Thymus (tissue), 11 donors: ENCODE measurements at regions not wholly inside any gene's neighbourhood (a gene's known extent, or its start where the extent isn't known, plus 50 kb on each side); places are given as distances from the start of the nearest gene placed in this dataset.
A peak's percentile ranks its signal among the peaks of the same experiment; 100 is the strongest.

Source experiments
- DNase-seq, 9 donors: peaks; one replicate each; pipeline ENCODE4 v3.0.0-alpha.2; 2013; ENCODE audit warnings: low spot score in 9 of 9, low read depth in 6 of 9, missing footprints in 1 of 9
- H3K27ac ChIP-seq, 2 donors: one replicate each; pipeline ENCODE4 v1.5.1; 2013; ENCODE audit warnings: control low read depth in 1 of 2, low read depth in 1 of 2, low read length in 1 of 2, mild to moderate bottlenecking in 1 of 2, moderate library complexity in 1 of 2
- H3K27me3 ChIP-seq, 2 donors: one replicate each; pipeline ENCODE4 v1.5.1; 2013; ENCODE audit warnings: low read length in 1 of 2; ENCODE audit not compliant: control insufficient read depth in 2 of 2, insufficient read depth in 1 of 2
- H3K36me3 ChIP-seq, 2 donors: one replicate each; pipeline ENCODE4 v1.5.1; 2013; ENCODE audit warnings: low read length in 1 of 2, mild to moderate bottlenecking in 1 of 2, moderate library complexity in 1 of 2; ENCODE audit not compliant: control insufficient read depth in 2 of 2, insufficient read depth in 2 of 2
- H3K4me1 ChIP-seq, 2 donors: one replicate each; pipeline ENCODE4 v1.5.1; 2013; ENCODE audit warnings: low read length in 2 of 2; ENCODE audit not compliant: control insufficient read depth in 2 of 2, insufficient read depth in 2 of 2
- H3K4me3 ChIP-seq, 2 donors: one replicate each; pipeline ENCODE4 v1.5.1; 2013; ENCODE audit warnings: low read length in 2 of 2, control low read depth in 1 of 2, mild to moderate bottlenecking in 1 of 2
- H3K9me3 ChIP-seq, 2 donors: one replicate each; pipeline ENCODE4 v1.5.1; 2013; ENCODE audit warnings: low read length in 1 of 2, mild to moderate bottlenecking in 1 of 2; ENCODE audit not compliant: control insufficient read depth in 2 of 2, insufficient read depth in 1 of 2
- WGBS: extraction: QIAGEN DNeasy Blood & Tissue Kit; methylation state at CpG from one replicate; pipeline ENCODE4 v1.1.7; 2013; 5-methylcytosine and 5-hydroxymethylcytosine counted together
- donor health status: healthy.

GRCh38 chr10:25112016-25112415 is 62.8 kb upstream of the GPR158 start:
- Histone ChIP-seq H3K4me1 (no peaks in the 10 kb centered on the region), H3K27me3 (no peaks in the 10 kb centered on the region), H3K36me3 (no peaks in the 10 kb centered on the region), H3K9me3 (peaks cover 0 to 1% of the 10 kb centered on the region in 2 donors), H3K4me3 (no peak overlapping the region), H3K27ac (no peak overlapping the region)
- DNase-seq: no peak
- WGBS: 77% methylated on average over 3 of the region's 3 CpGs

DNA sequence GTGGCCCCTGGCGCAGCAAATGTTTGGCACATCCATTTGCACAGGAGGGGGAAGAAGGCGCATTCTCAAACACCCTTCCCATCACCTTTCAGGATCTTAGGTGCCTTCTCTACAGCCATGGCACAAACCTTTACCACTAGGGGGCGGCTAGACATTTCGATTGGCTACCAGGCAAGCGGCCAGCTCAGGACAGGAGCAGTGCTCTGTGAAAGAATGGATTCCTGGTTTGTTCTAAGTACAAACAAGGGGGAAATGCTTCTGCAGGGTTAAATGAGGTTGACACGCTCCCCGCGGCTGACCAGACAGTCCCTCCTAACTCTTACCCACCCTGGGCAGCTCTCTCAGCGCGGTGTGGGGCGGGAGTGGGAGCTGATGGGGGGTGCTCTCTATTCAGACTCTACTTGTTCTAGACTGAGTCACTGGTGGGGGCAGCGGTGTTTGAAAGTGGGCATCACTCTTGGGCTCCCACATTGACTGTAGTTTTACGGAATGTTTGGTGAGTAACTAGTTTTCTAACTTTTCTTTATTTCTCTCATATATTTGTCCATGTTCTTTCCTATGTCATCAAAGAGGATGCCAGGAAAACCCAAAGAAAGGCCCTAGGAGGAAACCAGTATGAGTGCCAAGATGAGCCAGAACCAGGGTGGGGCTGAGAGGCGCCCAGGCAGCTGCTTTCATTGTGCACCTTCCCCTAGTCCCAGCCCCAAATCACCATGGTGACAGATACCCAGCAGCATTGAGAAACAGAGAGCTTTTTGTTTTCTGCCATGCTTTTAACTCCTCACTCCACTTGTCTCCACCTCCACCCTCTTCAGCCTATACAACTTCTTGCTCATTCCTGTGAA is 61.4 kb upstream of the GPR158 start:
- H3K36me3 ChIP-seq: no peaks in the 10 kb centered on the region
- 29% methylated on average over 14 of the region's 14 CpGs for WGBS

GRCh38 chr10:25114036-25114411 is 60.8 kb upstream of the GPR158 start:
- Histone ChIP-seq H3K9me3 (no peaks in the 10 kb centered on the region), H3K4me1 (no peaks in the 10 kb centered on the region), H3K27me3 (no peaks in the 10 kb centered on the region), H3K27ac (no peak overlapping the region), H3K4me3 (no peak overlapping the region), H3K36me3 (no peaks in the 10 kb centered on the region)
- no peak for DNase-seq
- 89% methylated on average over 2 of the region's 2 CpGs for WGBS

More for the DNA sequence above, 61.4 kb upstream of the GPR158 start:
- H3K27ac ChIP-seq: no peak overlapping the region
- H3K27me3 ChIP-seq: no peaks in the 10 kb centered on the region
- H3K4me3 ChIP-seq: no peak overlapping the region
- H3K9me3 ChIP-seq: no peaks in the 10 kb centered on the region
- H3K4me1 ChIP-seq: no peaks in the 10 kb centered on the region
- DNase-seq: peak in 8 of 9 donors; percentile 1 to 33 (median 11)

- Histone ChIP-seq H3K4me3 (no peak overlapping the region), H3K9me3 (no peaks in the 10 kb centered on the region), H3K4me1 (no peaks in the 10 kb centered on the region), H3K27ac (no peak overlapping the region), H3K36me3 (no peaks in the 10 kb centered on the region), H3K27me3 (no peaks in the 10 kb centered on the region)
- DNase-seq: no peak
- WGBS: 97% methylated on average over 6 of the region's 6 CpGs
Measured at GRCh38 chr10:25117757-25118156, 57.0 kb upstream of the GPR158 start.

DNA sequence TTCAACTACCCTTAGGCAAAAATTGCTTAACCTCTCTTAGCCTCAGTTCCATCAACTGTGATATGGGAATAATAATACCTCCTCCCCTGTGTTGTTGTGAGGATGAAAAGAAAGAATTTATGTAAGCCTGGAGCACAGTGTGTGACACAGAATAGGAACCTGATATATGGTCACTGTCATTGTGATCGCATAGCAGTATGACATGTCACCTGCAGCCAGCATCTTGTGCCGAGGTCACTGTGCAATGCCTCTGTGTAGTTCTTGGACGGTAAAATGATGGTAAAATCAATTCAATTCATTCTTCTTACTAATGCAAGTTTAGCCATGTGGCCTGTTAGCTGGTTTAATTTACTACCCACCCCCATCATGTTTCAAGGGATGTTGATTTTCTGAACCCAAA is 54.6 kb upstream of the GPR158 start:
- no peaks in the 10 kb centered on the region for H3K4me1 ChIP-seq
- no peaks in the 10 kb centered on the region for H3K36me3 ChIP-seq
- H3K27ac ChIP-seq: no peak overlapping the region
- H3K4me3 ChIP-seq: no peak overlapping the region
- no peaks in the 10 kb centered on the region for H3K9me3 ChIP-seq
- 95% methylated on average over 3 of the region's 3 CpGs for WGBS
- no peaks in the 10 kb centered on the region for H3K27me3 ChIP-seq
- DNase-seq: no peak
